ENCODE measurements at regions not wholly inside any gene's neighbourhood (a gene's known extent, or its start where the extent isn't known, plus 50 kb on each side); places are given as distances from the start of the nearest gene placed in this dataset.

GRCh38 chr2:185645529-185645928 is 93.1 kb upstream of the FSIP2 start:
- TF ChIP-seq EZH2 (IDR thresholded peaks at IDR 0.05) = no peak
- TF ChIP-seq POLR2AphosphoS5 (IDR thresholded peaks at IDR 0.05; ENCODE audit: borderline replicate concordance, low read depth, low read length) = no peak

Data from SK-N-MC (cell line).